Neural cell (in vitro differentiated cells): ENCODE measurements at regions not wholly inside any gene's neighbourhood (a gene's known extent, or its start where the extent isn't known, plus 50 kb on each side); places are given as distances from the start of the nearest gene placed in this dataset.

Source experiments
- EP300 ChIP-seq: fragments of 450-650 bp; conservative IDR thresholded peaks from 2 replicates; pipeline ENCODE4 v1.6.1; 2014; ENCODE audit warnings: antibody characterized with exemption, mild to moderate bottlenecking, moderate library complexity; ENCODE audit not compliant: poor library complexity, severe bottlenecking
- EZH2 ChIP-seq: fragments of 200-600, 300-800 bp; shearing (Covaris generic), sonication (generic); IDR thresholded peaks from 2 replicates; pipeline ENCODE4 v1.6.1; 2014; ENCODE audit warnings: antibody characterized with exemption, low read length, borderline replicate concordance, mild to moderate bottlenecking; ENCODE audit not compliant: insufficient read depth, poor library complexity, severe bottlenecking
- POLR2AphosphoS5 ChIP-seq: IDR thresholded peaks from 2 replicates; pipeline ENCODE4 v1.6.1; 2012
- TAF1 ChIP-seq: IDR thresholded peaks from 2 replicates; pipeline ENCODE4 v1.6.1; 2012; ENCODE audit warnings: low read depth
- TF ChIP-seq, protein P1 (sequence below): fragments of 450-650 bp; IDR thresholded peaks from 2 replicates; pipeline ENCODE4 v1.5.1; 2014; ENCODE audit warnings: antibody characterized with exemption, mild to moderate bottlenecking, moderate library complexity; ENCODE audit not compliant: poor library complexity, severe bottlenecking

DNA sequence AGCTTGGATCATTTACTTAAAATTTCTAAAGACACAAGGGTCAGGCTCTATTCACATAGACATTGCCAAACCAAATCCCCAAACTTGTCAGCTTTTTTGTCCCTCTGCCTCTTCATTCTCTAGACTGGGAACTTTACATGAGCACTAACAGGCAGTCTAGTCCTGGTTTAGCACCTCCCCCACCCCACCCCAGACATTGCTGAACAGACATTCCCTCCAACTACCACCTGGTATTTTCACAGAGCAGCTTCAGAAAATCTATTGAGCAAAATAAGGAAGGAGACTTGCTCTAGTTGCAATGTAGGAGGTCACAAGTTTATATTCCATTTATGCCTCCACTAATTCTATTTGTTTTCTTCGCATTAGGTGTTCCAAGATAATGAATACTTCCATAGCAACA lies 56.8 kb upstream of the AASS start:
- TF ChIP-seq, protein P1, sequence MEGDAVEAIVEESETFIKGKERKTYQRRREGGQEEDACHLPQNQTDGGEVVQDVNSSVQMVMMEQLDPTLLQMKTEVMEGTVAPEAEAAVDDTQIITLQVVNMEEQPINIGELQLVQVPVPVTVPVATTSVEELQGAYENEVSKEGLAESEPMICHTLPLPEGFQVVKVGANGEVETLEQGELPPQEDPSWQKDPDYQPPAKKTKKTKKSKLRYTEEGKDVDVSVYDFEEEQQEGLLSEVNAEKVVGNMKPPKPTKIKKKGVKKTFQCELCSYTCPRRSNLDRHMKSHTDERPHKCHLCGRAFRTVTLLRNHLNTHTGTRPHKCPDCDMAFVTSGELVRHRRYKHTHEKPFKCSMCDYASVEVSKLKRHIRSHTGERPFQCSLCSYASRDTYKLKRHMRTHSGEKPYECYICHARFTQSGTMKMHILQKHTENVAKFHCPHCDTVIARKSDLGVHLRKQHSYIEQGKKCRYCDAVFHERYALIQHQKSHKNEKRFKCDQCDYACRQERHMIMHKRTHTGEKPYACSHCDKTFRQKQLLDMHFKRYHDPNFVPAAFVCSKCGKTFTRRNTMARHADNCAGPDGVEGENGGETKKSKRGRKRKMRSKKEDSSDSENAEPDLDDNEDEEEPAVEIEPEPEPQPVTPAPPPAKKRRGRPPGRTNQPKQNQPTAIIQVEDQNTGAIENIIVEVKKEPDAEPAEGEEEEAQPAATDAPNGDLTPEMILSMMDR, result no peak
- no peak for TF ChIP-seq EP300
- no peak for TF ChIP-seq POLR2AphosphoS5
- no peak for TF ChIP-seq TAF1
- TF ChIP-seq EZH2, result no peak
